ENCODE measurements at regions not wholly inside any gene's neighbourhood (a gene's known extent, or its start where the extent isn't known, plus 50 kb on each side); places are given as distances from the start of the nearest gene placed in this dataset.

GRCh38 chrX:145936769-145937168, 119.1 kb downstream of the SLITRK2 start:
- Mint-ChIP-seq H3K4me3 (ENCODE audit: unreplicated experiment) (no peak overlapping the region), H3K27me3 (ENCODE audit: unreplicated experiment) (no peaks in the 10 kb centered on the region), H3K27ac (ENCODE audit: unreplicated experiment) (no peak overlapping the region), H3K36me3 (ENCODE audit: unreplicated experiment) (no peaks in the 10 kb centered on the region), H3K4me1 (ENCODE audit: low read depth, unreplicated experiment) (no peaks in the 10 kb centered on the region), H3K9me3 (ENCODE audit: unreplicated experiment) (no peaks in the 10 kb centered on the region)
- no peak for DNase-seq
- no peak for TF ChIP-seq CTCF (IDR thresholded peaks at IDR 0.05; ENCODE audit: partially characterized antibody, unreplicated experiment)

- Mint-ChIP-seq H3K27me3 (ENCODE audit: unreplicated experiment) (no peaks in the 10 kb centered on the region), H3K4me3 (ENCODE audit: unreplicated experiment) (no peak overlapping the region), H3K4me1 (ENCODE audit: low read depth, unreplicated experiment) (no peaks in the 10 kb centered on the region), H3K27ac (ENCODE audit: unreplicated experiment) (no peak overlapping the region), H3K9me3 (ENCODE audit: unreplicated experiment) (no peaks in the 10 kb centered on the region), H3K36me3 (ENCODE audit: unreplicated experiment) (no peaks in the 10 kb centered on the region)
- no peak for DNase-seq
- no peak for TF ChIP-seq CTCF (IDR thresholded peaks at IDR 0.05; ENCODE audit: partially characterized antibody, unreplicated experiment)
Measured at GRCh38 chrX:145949056-145949455, 131.4 kb downstream of the SLITRK2 start.

- Mint-ChIP-seq H3K27me3 (ENCODE audit: unreplicated experiment) (no peaks in the 10 kb centered on the region), H3K4me3 (ENCODE audit: unreplicated experiment) (no peak overlapping the region), H3K9me3 (ENCODE audit: unreplicated experiment) (no peaks in the 10 kb centered on the region), H3K4me1 (ENCODE audit: low read depth, unreplicated experiment) (no peaks in the 10 kb centered on the region), H3K27ac (ENCODE audit: unreplicated experiment) (no peak overlapping the region), H3K36me3 (ENCODE audit: unreplicated experiment) (no peaks in the 10 kb centered on the region)
- no peak for TF ChIP-seq CTCF (IDR thresholded peaks at IDR 0.05; ENCODE audit: partially characterized antibody, unreplicated experiment)
- no peak for DNase-seq
Measured at GRCh38 chrX:145953628-145954027, 136.0 kb downstream of the SLITRK2 start.

- Mint-ChIP-seq H3K36me3 (ENCODE audit: unreplicated experiment) (no peaks in the 10 kb centered on the region), H3K27ac (ENCODE audit: unreplicated experiment) (no peak overlapping the region), H3K9me3 (ENCODE audit: unreplicated experiment) (no peaks in the 10 kb centered on the region), H3K4me3 (ENCODE audit: unreplicated experiment) (no peak overlapping the region), H3K27me3 (ENCODE audit: unreplicated experiment) (no peaks in the 10 kb centered on the region), H3K4me1 (ENCODE audit: low read depth, unreplicated experiment) (no peaks in the 10 kb centered on the region)
- DNase-seq = no peak
- TF ChIP-seq CTCF (IDR thresholded peaks at IDR 0.05; ENCODE audit: partially characterized antibody, unreplicated experiment) = no peak
Measured at GRCh38 chrX:145990051-145990450, 172.4 kb downstream of the SLITRK2 start.

GRCh38 chrX:146006637-146007036, 189.0 kb downstream of the SLITRK2 start:
- H3K4me3 Mint-ChIP-seq (ENCODE audit: unreplicated experiment) = no peak overlapping the region
- no peak for DNase-seq
- no peaks in the 10 kb centered on the region for H3K9me3 Mint-ChIP-seq (ENCODE audit: unreplicated experiment)
- H3K36me3 Mint-ChIP-seq (ENCODE audit: unreplicated experiment) = no peaks in the 10 kb centered on the region
- no peaks in the 10 kb centered on the region for H3K4me1 Mint-ChIP-seq (ENCODE audit: low read depth, unreplicated experiment)
- H3K27ac Mint-ChIP-seq (ENCODE audit: unreplicated experiment) = no peak overlapping the region
- H3K27me3 Mint-ChIP-seq (ENCODE audit: unreplicated experiment) = no peaks in the 10 kb centered on the region
- TF ChIP-seq CTCF (IDR thresholded peaks at IDR 0.05; ENCODE audit: partially characterized antibody, unreplicated experiment) = no peak
